ENCODE measurements at regions not wholly inside any gene's neighbourhood (a gene's known extent, or its start where the extent isn't known, plus 50 kb on each side); places are given as distances from the start of the nearest gene placed in this dataset.

- TF ChIP-seq POLR2AphosphoS5 (IDR thresholded peaks at IDR 0.05) (no peak), POLR2A (IDR thresholded peaks at IDR 0.05) (no peak)
Measured at GRCh38 chr14:95025218-95025617, 132.1 kb downstream of the DICER1 start.
